Esophagus (tissue), 2 donors: ENCODE measurements at regions not wholly inside any gene's neighbourhood (a gene's known extent, or its start where the extent isn't known, plus 50 kb on each side); places are given as distances from the start of the nearest gene placed in this dataset.

Experiments used
- H3K27ac ChIP-seq, 2 donors: one replicate each; pipeline ENCODE4 v1.5.1; 2013; ENCODE audit warnings: low read depth in 2 of 2, mild to moderate bottlenecking in 2 of 2, inconsistent platforms in 1 of 2, low read length in 1 of 2, moderate library complexity in 1 of 2
- H3K27me3 ChIP-seq, 2 donors: one replicate each; pipeline ENCODE4 v1.6.1; 2013; ENCODE audit warnings: low read length in 2 of 2, control low read depth in 1 of 2, mild to moderate bottlenecking in 1 of 2; ENCODE audit not compliant: insufficient read depth in 2 of 2, control insufficient read depth in 1 of 2
- H3K36me3 ChIP-seq, 2 donors: one replicate each; pipeline ENCODE4 v1.6.1; 2013; ENCODE audit warnings: low read length in 1 of 2; ENCODE audit not compliant: control insufficient read depth in 2 of 2, insufficient read depth in 2 of 2
- H3K4me1 ChIP-seq, 2 donors: one replicate each; pipeline ENCODE4 v1.6.1; 2013; ENCODE audit warnings: low read length in 1 of 2; ENCODE audit not compliant: control insufficient read depth in 2 of 2, insufficient read depth in 2 of 2
- H3K4me3 ChIP-seq, 2 donors: one replicate each; pipeline ENCODE4 v1.5.1; 2013; ENCODE audit warnings: low read length in 2 of 2, mild to moderate bottlenecking in 2 of 2, low read depth in 1 of 2, moderate library complexity in 1 of 2
- H3K9me3 ChIP-seq, 2 donors: one replicate each; pipeline ENCODE4 v1.6.1; 2013; ENCODE audit warnings: mild to moderate bottlenecking in 2 of 2, low read depth in 1 of 2, low read length in 1 of 2, moderate library complexity in 1 of 2; ENCODE audit not compliant: control insufficient read depth in 2 of 2, insufficient read depth in 1 of 2
- WGBS, 2 donors: extraction: QIAGEN DNeasy Blood & Tissue Kit; methylation state at CpG; one replicate each; pipeline ENCODE4 v1.1.7; 2013; 5-methylcytosine and 5-hydroxymethylcytosine counted together
- donor health status: healthy with polysubstance abuse.
- donor health status: Bipolar disorder and iron deficiency.

GRCh38 chr4:44914223-44914622 is 187.9 kb upstream of the GNPDA2 start:
- Histone ChIP-seq H3K27me3 (no peaks in the 10 kb centered on the region), H3K4me3 (no peak overlapping the region), H3K4me1 (no peaks in the 10 kb centered on the region), H3K9me3 (no peaks in the 10 kb centered on the region), H3K27ac (no peak overlapping the region), H3K36me3 (no peaks in the 10 kb centered on the region)
- 75 to 82% methylated on average over 1 of the region's 1 CpG for WGBS, 2 donors

DNA sequence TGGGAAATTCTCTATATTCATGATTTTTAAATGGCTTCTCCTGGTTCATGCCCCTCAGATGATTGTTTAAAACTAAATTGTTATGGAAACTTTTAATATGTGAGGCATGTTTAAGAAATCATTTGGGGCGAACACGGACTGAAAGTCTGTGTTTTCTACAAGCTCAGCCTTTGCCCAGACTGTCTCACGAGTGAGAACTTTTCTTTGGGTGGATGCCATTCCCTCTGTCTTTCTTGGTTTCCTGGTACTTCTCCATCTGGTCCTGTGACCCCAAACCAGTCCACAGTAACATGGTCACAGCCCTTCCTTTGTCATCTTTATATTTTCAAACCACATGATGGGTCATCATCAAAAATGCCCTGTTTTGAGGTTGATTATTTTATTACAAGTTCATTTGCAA is 186.6 kb upstream of the GNPDA2 start:
- H3K4me3 ChIP-seq: no peak overlapping the region

DNA sequence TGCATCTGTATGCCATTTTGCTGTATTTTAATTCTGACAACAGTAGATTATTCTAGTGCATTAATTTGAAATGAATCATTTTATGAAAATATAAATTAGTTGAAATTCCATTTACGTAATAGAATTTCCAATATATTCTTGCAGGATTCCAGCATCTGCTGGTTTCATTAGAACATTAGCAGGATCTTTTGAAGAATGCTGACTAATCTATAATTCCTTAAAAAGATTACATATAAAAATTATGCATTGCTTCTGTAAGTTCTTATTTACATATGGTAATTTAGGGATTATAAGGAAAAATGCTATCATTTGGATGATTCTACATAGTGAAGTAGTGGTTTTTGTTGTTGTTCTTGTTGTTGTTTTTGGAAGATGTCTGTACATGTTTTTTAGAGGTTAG is 182.2 kb upstream of the GNPDA2 start:
- H3K9me3 ChIP-seq: no peaks in the 10 kb centered on the region
- H3K36me3 ChIP-seq: no peaks in the 10 kb centered on the region
- H3K4me3 ChIP-seq: no peak overlapping the region
- no peaks in the 10 kb centered on the region for H3K4me1 ChIP-seq
- no peaks in the 10 kb centered on the region for H3K27me3 ChIP-seq
- 83 to 88% methylated on average over 1 of the region's 1 CpG for WGBS, 2 donors
- no peak overlapping the region for H3K27ac ChIP-seq

More for the DNA sequence above, 186.6 kb upstream of the GNPDA2 start:
- Histone ChIP-seq H3K36me3 (no peaks in the 10 kb centered on the region), H3K4me1 (no peaks in the 10 kb centered on the region), H3K27ac (no peak overlapping the region), H3K9me3 (no peaks in the 10 kb centered on the region), H3K27me3 (no peaks in the 10 kb centered on the region)
- WGBS, 2 donors: 58 to 64% methylated on average over 3 of the region's 3 CpGs

GRCh38 chr4:44872246-44872645 is 145.9 kb upstream of the GNPDA2 start:
- Histone ChIP-seq H3K4me1 (no peaks in the 10 kb centered on the region), H3K27ac (no peak overlapping the region), H3K27me3 (no peaks in the 10 kb centered on the region), H3K4me3 (no peak overlapping the region), H3K9me3 (peaks cover 2 to 3% of the 10 kb centered on the region in 2 donors), H3K36me3 (no peaks in the 10 kb centered on the region)

GRCh38 chr4:44871133-44871532 is 144.8 kb upstream of the GNPDA2 start:
- Histone ChIP-seq H3K27me3 (no peaks in the 10 kb centered on the region), H3K27ac (no peak overlapping the region), H3K9me3 (peaks cover 2 to 3% of the 10 kb centered on the region in 2 donors), H3K4me1 (no peaks in the 10 kb centered on the region), H3K36me3 (no peaks in the 10 kb centered on the region), H3K4me3 (no peak overlapping the region)
- 72 to 75% methylated on average over 4 of the region's 4 CpGs for WGBS, 2 donors

DNA sequence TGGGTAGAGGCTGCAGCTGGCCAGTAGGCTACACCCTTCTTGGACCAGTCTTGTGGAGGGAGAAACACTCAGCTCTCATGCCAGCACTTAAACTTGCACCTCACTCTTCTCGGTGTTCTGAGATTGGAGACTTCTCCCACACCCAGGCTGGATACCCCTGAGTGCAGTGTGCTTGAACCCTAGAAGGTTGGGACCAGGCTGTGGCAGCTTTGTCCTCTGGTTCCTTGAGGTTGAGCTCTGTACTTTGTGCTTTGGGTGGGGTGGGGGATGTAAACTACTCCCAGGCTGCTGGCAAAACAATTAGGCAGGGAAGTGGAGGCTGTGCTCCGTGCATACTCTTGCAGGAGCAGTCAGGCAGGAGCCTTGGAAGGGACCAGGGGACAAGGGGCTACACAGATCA is 143.6 kb upstream of the GNPDA2 start:
- 81 to 85% methylated on average over 2 of the region's 2 CpGs for WGBS, 2 donors
- Histone ChIP-seq H3K36me3 (no peaks in the 10 kb centered on the region), H3K9me3 (peaks cover 2 to 3% of the 10 kb centered on the region in 2 donors), H3K4me1 (no peaks in the 10 kb centered on the region), H3K27ac (no peak overlapping the region), H3K4me3 (no peak overlapping the region), H3K27me3 (no peaks in the 10 kb centered on the region)

GRCh38 chr4:44869222-44869882 is 143.0 kb upstream of the GNPDA2 start:
- WGBS, 2 donors: 91 to 100% methylated on average over 2 of the region's 2 CpGs

DNA sequence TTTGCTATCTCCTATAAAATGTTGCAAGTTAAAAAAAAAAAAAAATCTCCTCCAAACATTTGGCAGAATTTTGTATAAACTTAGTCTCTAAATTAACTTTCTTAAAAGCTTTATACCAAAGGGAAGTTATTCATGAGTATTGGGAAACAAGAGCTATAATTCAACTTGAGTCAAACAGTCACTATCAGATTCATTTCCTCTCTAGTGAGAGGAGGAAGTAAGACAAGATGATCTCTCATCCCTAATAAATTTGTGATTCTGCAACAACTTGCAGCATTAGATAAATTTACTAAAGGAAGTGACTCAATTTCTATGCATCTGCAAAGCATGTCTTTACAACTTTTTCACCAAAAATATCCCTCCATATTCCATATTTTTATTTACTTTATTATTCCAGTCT is 135.4 kb upstream of the GNPDA2 start:
- Histone ChIP-seq H3K27me3 (no peaks in the 10 kb centered on the region), H3K4me3 (no peak overlapping the region), H3K4me1 (no peaks in the 10 kb centered on the region), H3K36me3 (no peaks in the 10 kb centered on the region), H3K9me3 (no peaks in the 10 kb centered on the region), H3K27ac (no peak overlapping the region)

More at GRCh38 chr4:44869222-44869882, 143.0 kb upstream of the GNPDA2 start:
- Histone ChIP-seq H3K27me3 (no peaks in the 10 kb centered on the region), H3K27ac (no peak overlapping the region), H3K36me3 (no peaks in the 10 kb centered on the region), H3K4me1 (no peaks in the 10 kb centered on the region), H3K4me3 (no peak overlapping the region), H3K9me3 (peaks cover 2 to 3% of the 10 kb centered on the region in 2 donors)

- H3K9me3 ChIP-seq: no peaks in the 10 kb centered on the region
- 19 to 48% methylated on average over 2 of the region's 2 CpGs for WGBS, 2 donors
- H3K27ac ChIP-seq: no peak overlapping the region
- no peak overlapping the region for H3K4me3 ChIP-seq
- H3K27me3 ChIP-seq: no peaks in the 10 kb centered on the region
- H3K36me3 ChIP-seq: no peaks in the 10 kb centered on the region
- H3K4me1 ChIP-seq: no peaks in the 10 kb centered on the region
Measured at GRCh38 chr4:44859477-44859876, 133.1 kb upstream of the GNPDA2 start.

DNA sequence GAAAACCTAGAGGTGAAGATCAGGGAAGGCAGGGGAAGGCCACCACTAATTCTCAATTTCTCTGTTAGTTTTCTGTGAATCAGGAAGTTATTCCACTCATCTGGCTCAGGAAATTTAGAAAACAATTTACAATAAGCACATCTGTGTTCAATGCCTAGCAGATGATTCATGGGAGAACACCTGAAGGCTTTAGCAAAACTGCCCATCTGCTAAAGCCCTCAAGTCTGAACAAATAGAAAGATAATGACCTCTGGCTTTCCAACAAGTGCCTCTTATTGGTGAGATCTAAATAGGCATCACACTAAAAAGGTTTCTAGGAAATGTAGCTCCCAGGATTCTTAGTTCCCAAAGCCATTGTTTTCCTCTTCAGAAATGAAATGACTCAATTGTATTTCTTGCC is 122.1 kb upstream of the GNPDA2 start:
- Histone ChIP-seq H3K36me3 (no peaks in the 10 kb centered on the region), H3K4me3 (no peak overlapping the region), H3K4me1 (no peaks in the 10 kb centered on the region), H3K27me3 (no peaks in the 10 kb centered on the region), H3K9me3 (no peaks in the 10 kb centered on the region), H3K27ac (no peak overlapping the region)
